ENCODE measurements at regions not wholly inside any gene's neighbourhood (a gene's known extent, or its start where the extent isn't known, plus 50 kb on each side); places are given as distances from the start of the nearest gene placed in this dataset.

- TF ChIP-seq CTCF (IDR thresholded peaks at IDR 0.05) (no peak), POLR2AphosphoS5 (IDR thresholded peaks at IDR 0.05) (no peak)
Observed at GRCh38 chr6:168170841-168171601, 92.0 kb upstream of the FRMD1 start.
